HG03196 (cell line): ENCODE measurements at regions not wholly inside any gene's neighbourhood (a gene's known extent, or its start where the extent isn't known, plus 50 kb on each side); places are given as distances from the start of the nearest gene placed in this dataset.
"Not testable (repeated sequence)": the region's sequence is repeated elsewhere in the genome, so short reads cannot be mapped to it uniquely, and the experiment has no call there.

Source experiments
- ATAC-seq: cut with Tn5 transposase; IDR thresholded peaks from one replicate; pipeline ENCODE4 v1.9.1; 2021; ENCODE audit not compliant: unreplicated experiment

- ATAC-seq: no peak
Measured at GRCh38 chr2:166647935-166648334, 153.9 kb upstream of the SCN7A start.

- no peak for ATAC-seq
Measured at GRCh38 chr2:166643980-166644379, 149.9 kb upstream of the SCN7A start.

GRCh38 chr2:166641516-166641915 is 147.5 kb upstream of the SCN7A start:
- ATAC-seq: not testable (repeated sequence)

- ATAC-seq: no peak
Measured at GRCh38 chr2:166637051-166637450, 143.0 kb upstream of the SCN7A start.

GRCh38 chr2:166634706-166635105 is 140.7 kb upstream of the SCN7A start:
- ATAC-seq: no peak

GRCh38 chr2:166632616-166633015 is 138.6 kb upstream of the SCN7A start:
- ATAC-seq: no peak

- no peak for ATAC-seq
Measured at GRCh38 chr2:166628478-166629136, 134.6 kb upstream of the SCN7A start.

GRCh38 chr2:166627893-166628292 is 133.8 kb upstream of the SCN7A start:
- no peak for ATAC-seq

- ATAC-seq: no peak
Measured at GRCh38 chr2:166625670-166626069, 131.6 kb upstream of the SCN7A start.

- no peak for ATAC-seq
Measured at GRCh38 chr2:166614503-166614902, 120.5 kb upstream of the SCN7A start.

GRCh38 chr2:166614029-166614428 is 120.0 kb upstream of the SCN7A start:
- no peak for ATAC-seq

GRCh38 chr2:166613226-166613625 is 119.2 kb upstream of the SCN7A start:
- ATAC-seq: no peak

- ATAC-seq: no peak
Measured at GRCh38 chr2:166612214-166612613, 118.2 kb upstream of the SCN7A start.

GRCh38 chr2:166610913-166611305 is 116.9 kb upstream of the SCN7A start:
- ATAC-seq: no peak

- ATAC-seq: no peak
Measured at GRCh38 chr2:166610180-166610912, 116.3 kb upstream of the SCN7A start.

- ATAC-seq: no peak
Measured at GRCh38 chr2:166609183-166609959, 115.3 kb upstream of the SCN7A start.

- ATAC-seq: no peak
Measured at GRCh38 chr2:166607880-166608279, 113.8 kb upstream of the SCN7A start.

- no peak for ATAC-seq
Measured at GRCh38 chr2:166593403-166593802, 99.4 kb upstream of the SCN7A start.

- ATAC-seq: no peak
Measured at GRCh38 chr2:166592750-166593149, 98.7 kb upstream of the SCN7A start.

- no peak for ATAC-seq
Measured at GRCh38 chr2:166591226-166591625, 97.2 kb upstream of the SCN7A start.

- ATAC-seq: no peak
Measured at GRCh38 chr2:166573391-166573790, 79.3 kb upstream of the SCN7A start.

GRCh38 chr2:166572937-166573336 is 78.9 kb upstream of the SCN7A start:
- ATAC-seq: no peak
